ENCODE measurements at regions not wholly inside any gene's neighbourhood (a gene's known extent, or its start where the extent isn't known, plus 50 kb on each side); places are given as distances from the start of the nearest gene placed in this dataset.

DNA sequence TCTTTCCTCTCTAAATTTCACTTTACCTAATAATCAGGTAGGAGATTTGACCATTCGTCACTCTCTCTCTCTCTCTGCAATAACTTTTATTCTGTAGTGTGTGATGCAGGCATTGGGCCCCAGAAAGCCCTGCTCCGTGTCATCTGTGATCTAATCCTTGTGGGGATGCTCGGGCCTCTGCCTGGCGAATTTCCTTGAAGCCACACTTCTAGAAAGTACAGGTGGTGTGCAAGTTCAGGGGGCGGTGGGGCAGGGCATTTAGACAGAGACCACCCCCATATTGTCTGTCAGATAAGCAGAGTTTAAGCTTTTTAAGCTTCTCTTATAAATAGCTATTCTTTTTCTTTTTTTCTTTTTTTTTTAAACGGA is 53.4 kb upstream of the GPR12 start:
- TF ChIP-seq, protein P1, sequence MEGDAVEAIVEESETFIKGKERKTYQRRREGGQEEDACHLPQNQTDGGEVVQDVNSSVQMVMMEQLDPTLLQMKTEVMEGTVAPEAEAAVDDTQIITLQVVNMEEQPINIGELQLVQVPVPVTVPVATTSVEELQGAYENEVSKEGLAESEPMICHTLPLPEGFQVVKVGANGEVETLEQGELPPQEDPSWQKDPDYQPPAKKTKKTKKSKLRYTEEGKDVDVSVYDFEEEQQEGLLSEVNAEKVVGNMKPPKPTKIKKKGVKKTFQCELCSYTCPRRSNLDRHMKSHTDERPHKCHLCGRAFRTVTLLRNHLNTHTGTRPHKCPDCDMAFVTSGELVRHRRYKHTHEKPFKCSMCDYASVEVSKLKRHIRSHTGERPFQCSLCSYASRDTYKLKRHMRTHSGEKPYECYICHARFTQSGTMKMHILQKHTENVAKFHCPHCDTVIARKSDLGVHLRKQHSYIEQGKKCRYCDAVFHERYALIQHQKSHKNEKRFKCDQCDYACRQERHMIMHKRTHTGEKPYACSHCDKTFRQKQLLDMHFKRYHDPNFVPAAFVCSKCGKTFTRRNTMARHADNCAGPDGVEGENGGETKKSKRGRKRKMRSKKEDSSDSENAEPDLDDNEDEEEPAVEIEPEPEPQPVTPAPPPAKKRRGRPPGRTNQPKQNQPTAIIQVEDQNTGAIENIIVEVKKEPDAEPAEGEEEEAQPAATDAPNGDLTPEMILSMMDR (IDR thresholded peaks at IDR 0.05; ENCODE audit: poor library complexity) = no peak
- no peak for TF ChIP-seq EZH2phosphoT487 (IDR thresholded peaks at IDR 0.05; ENCODE audit: low read depth, severe bottlenecking, unreplicated experiment)
- TF ChIP-seq EZH2 (IDR thresholded peaks at IDR 0.05; ENCODE audit: borderline replicate concordance) = no peak
